Liver (tissue), 8 donors: ENCODE measurements at regions not wholly inside any gene's neighbourhood (a gene's known extent, or its start where the extent isn't known, plus 50 kb on each side); places are given as distances from the start of the nearest gene placed in this dataset.

Experiments
- DNase-seq: peaks from one replicate; pipeline ENCODE4 v3.0.0-alpha.2; 2017; ENCODE audit warnings: low spot score
- H3K27ac ChIP-seq, 2 donors: one replicate each; pipeline ENCODE4 v1.7.0; 2013; ENCODE audit warnings: inconsistent platforms in 2 of 2, low read length in 2 of 2, control low read depth in 1 of 2, low read depth in 1 of 2, mild to moderate bottlenecking in 1 of 2
- H3K27me3 ChIP-seq, 4 donors: one replicate each; pipeline versions ENCODE4 v1.6.1 to v1.7.0; 2013; ENCODE audit warnings: low read length in 3 of 4, inconsistent platforms in 1 of 4, mild to moderate bottlenecking in 1 of 4, moderate library complexity in 1 of 4; ENCODE audit not compliant: control insufficient read depth in 4 of 4, insufficient read depth in 4 of 4
- H3K36me3 ChIP-seq, 4 donors: one replicate each; pipeline versions ENCODE4 v1.6.1 to v1.7.0; 2013; ENCODE audit warnings: low read length in 3 of 4, mild to moderate bottlenecking in 3 of 4, low read depth in 1 of 4, moderate library complexity in 1 of 4; ENCODE audit not compliant: control insufficient read depth in 4 of 4, insufficient read depth in 3 of 4
- H3K4me1 ChIP-seq, 4 donors: one replicate each; pipeline versions ENCODE4 v1.6.1 to v1.7.0; 2013; ENCODE audit warnings: low read length in 3 of 4, mild to moderate bottlenecking in 3 of 4, moderate library complexity in 1 of 4; ENCODE audit not compliant: control insufficient read depth in 4 of 4, insufficient read depth in 4 of 4
- H3K4me3 ChIP-seq, 3 donors: one replicate each; pipeline versions ENCODE4 v1.6.1 to v1.7.0; 2013; ENCODE audit warnings: low read length in 3 of 3, control low read depth in 1 of 3, low read depth in 1 of 3, mild to moderate bottlenecking in 1 of 3
- H3K9ac ChIP-seq, 2 donors: one replicate each; pipeline ENCODE4 v1.7.0; 2013; ENCODE audit warnings: low read length in 2 of 2, mild to moderate bottlenecking in 2 of 2, moderate library complexity in 2 of 2, control low read depth in 1 of 2, low read depth in 1 of 2
- H3K9me3 ChIP-seq, 4 donors: one replicate each; pipeline versions ENCODE4 v1.6.1 to v1.7.0; 2013; ENCODE audit warnings: low read length in 3 of 4; ENCODE audit not compliant: control insufficient read depth in 4 of 4
- EGR1 ChIP-seq, 2 donors: IDR thresholded peaks; 2 replicates each; pipeline ENCODE4 v1.6.1; 2016 to 2018; ENCODE audit warnings: antibody characterized with exemption in 2 of 2, low read depth in 2 of 2
- FOXA1 ChIP-seq: IDR thresholded peaks from 2 replicates; pipeline ENCODE4 v1.6.1; 2016; ENCODE audit warnings: antibody characterized with exemption
- FOXA2 ChIP-seq: IDR thresholded peaks from 2 replicates; pipeline ENCODE4 v1.6.1; 2016; ENCODE audit warnings: antibody characterized with exemption
- GABPA ChIP-seq, 2 donors: IDR thresholded peaks in 1 of 2; conservative IDR thresholded peaks in 1 of 2; 2 replicates each; pipeline ENCODE4 v1.6.1; 2016; ENCODE audit warnings: antibody characterized with exemption in 2 of 2, mild to moderate bottlenecking in 1 of 2, moderate library complexity in 1 of 2
- HNF4G ChIP-seq: IDR thresholded peaks from 2 replicates; pipeline ENCODE4 v1.6.1; 2016; ENCODE audit warnings: antibody characterized with exemption
- JUND ChIP-seq, 2 donors: IDR thresholded peaks; 2 replicates each; pipeline ENCODE4 v1.6.1; 2016; ENCODE audit warnings: antibody characterized with exemption in 2 of 2
- NR2F2 ChIP-seq: IDR thresholded peaks from 2 replicates; pipeline ENCODE4 v1.6.1; 2016; ENCODE audit warnings: antibody characterized with exemption
- RAD21 ChIP-seq, 2 donors: IDR thresholded peaks; 2 replicates each; pipeline ENCODE4 v1.6.1; 2016; ENCODE audit warnings: antibody characterized with exemption in 2 of 2, mild to moderate bottlenecking in 2 of 2
- RXRA ChIP-seq, 2 donors: IDR thresholded peaks; 2 replicates each; pipeline ENCODE4 v1.6.1; 2017 to 2018; ENCODE audit warnings: antibody characterized with exemption in 2 of 2, mild to moderate bottlenecking in 1 of 2
- SP1 ChIP-seq: IDR thresholded peaks from 2 replicates; pipeline ENCODE4 v1.6.1; 2018; ENCODE audit warnings: antibody characterized with exemption, mild to moderate bottlenecking
- TAF1 ChIP-seq: conservative IDR thresholded peaks from 2 replicates; pipeline ENCODE4 v1.6.1; 2016; ENCODE audit warnings: antibody characterized with exemption, mild to moderate bottlenecking
- YY1 ChIP-seq: IDR thresholded peaks from 2 replicates; pipeline ENCODE4 v1.6.1; 2016; ENCODE audit warnings: antibody characterized with exemption, mild to moderate bottlenecking
- WGBS: extraction: QIAGEN DNeasy Blood & Tissue Kit; methylation state at CpG from one replicate; pipeline ENCODE4 v1.1.7; 2013; 5-methylcytosine and 5-hydroxymethylcytosine counted together
- TF ChIP-seq, protein P1 (sequence below): IDR thresholded peaks from 2 replicates; pipeline ENCODE4 v1.6.1; 2016; ENCODE audit warnings: antibody characterized with exemption, mild to moderate bottlenecking
- TF ChIP-seq, protein P2 (sequence below): IDR thresholded peaks from 2 replicates; pipeline ENCODE4 v1.6.1; 2016; ENCODE audit warnings: antibody characterized with exemption
- TF ChIP-seq, protein P3 (sequence below): fragments of 150-350 bp; IDR thresholded peaks from 2 replicates; pipeline ENCODE4 v1.5.1; 2017; ENCODE audit warnings: improper control_type of control experiment, low read depth, low read length; ENCODE audit not compliant: missing input control
- TF ChIP-seq, protein P4 (sequence below): IDR thresholded peaks from 2 replicates; pipeline ENCODE4 v1.6.1; 2016; ENCODE audit warnings: antibody characterized with exemption
- TF ChIP-seq, protein P5 (sequence below): IDR thresholded peaks from 2 replicates; pipeline ENCODE4 v1.6.1; 2016; ENCODE audit warnings: antibody characterized with exemption
- donor health status: healthy.
- donor health status: healthy.
- donor health status: healthy.
- donor health status: healthy.
- donor health status: healthy.

DNA sequence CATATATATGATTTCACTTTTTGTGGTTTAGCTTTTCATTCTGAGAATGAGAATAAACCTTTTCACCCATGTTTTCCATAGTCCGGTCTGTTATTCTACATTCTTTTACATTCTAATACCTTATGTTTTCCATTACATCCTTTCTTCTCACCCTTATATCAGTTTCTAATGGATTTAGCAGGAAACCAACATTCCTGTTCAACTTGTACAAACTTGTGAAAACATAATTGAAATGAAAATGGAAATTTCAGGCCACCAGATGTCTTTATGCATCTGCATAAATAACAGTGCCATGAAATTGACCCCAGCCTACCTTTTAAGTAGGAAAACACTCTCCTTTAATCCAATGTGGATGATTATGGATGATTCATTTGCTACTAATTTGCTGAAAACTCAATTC is 494.8 kb upstream of the ZFP42 start:
- H3K9ac ChIP-seq: no peak overlapping the region
- no peaks in the 10 kb centered on the region for H3K4me1 ChIP-seq
- 82% methylated on average over 1 of the region's 1 CpG for WGBS
- H3K9me3 ChIP-seq: no peaks in the 10 kb centered on the region
- H3K27ac ChIP-seq: no peak overlapping the region
- H3K4me3 ChIP-seq: no peak overlapping the region
- DNase-seq: no peak
- peaks cover 0 to 3% (median 0%) of the 10 kb centered on the region in 4 donors for H3K27me3 ChIP-seq
- TF ChIP-seq NR2F2: no peak
- TF ChIP-seq HNF4G: no peak
- TF ChIP-seq, protein P1, sequence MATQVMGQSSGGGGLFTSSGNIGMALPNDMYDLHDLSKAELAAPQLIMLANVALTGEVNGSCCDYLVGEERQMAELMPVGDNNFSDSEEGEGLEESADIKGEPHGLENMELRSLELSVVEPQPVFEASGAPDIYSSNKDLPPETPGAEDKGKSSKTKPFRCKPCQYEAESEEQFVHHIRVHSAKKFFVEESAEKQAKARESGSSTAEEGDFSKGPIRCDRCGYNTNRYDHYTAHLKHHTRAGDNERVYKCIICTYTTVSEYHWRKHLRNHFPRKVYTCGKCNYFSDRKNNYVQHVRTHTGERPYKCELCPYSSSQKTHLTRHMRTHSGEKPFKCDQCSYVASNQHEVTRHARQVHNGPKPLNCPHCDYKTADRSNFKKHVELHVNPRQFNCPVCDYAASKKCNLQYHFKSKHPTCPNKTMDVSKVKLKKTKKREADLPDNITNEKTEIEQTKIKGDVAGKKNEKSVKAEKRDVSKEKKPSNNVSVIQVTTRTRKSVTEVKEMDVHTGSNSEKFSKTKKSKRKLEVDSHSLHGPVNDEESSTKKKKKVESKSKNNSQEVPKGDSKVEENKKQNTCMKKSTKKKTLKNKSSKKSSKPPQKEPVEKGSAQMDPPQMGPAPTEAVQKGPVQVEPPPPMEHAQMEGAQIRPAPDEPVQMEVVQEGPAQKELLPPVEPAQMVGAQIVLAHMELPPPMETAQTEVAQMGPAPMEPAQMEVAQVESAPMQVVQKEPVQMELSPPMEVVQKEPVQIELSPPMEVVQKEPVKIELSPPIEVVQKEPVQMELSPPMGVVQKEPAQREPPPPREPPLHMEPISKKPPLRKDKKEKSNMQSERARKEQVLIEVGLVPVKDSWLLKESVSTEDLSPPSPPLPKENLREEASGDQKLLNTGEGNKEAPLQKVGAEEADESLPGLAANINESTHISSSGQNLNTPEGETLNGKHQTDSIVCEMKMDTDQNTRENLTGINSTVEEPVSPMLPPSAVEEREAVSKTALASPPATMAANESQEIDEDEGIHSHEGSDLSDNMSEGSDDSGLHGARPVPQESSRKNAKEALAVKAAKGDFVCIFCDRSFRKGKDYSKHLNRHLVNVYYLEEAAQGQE: no peak
- TF ChIP-seq, protein P2, sequence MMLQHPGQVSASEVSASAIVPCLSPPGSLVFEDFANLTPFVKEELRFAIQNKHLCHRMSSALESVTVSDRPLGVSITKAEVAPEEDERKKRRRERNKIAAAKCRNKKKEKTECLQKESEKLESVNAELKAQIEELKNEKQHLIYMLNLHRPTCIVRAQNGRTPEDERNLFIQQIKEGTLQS: no peak
- no peak for TF ChIP-seq FOXA1
- no peak for TF ChIP-seq EGR1 (IDR thresholded peaks at IDR 0.05; ENCODE audit: low read depth in 2 of 2)
- TF ChIP-seq, protein P3, sequence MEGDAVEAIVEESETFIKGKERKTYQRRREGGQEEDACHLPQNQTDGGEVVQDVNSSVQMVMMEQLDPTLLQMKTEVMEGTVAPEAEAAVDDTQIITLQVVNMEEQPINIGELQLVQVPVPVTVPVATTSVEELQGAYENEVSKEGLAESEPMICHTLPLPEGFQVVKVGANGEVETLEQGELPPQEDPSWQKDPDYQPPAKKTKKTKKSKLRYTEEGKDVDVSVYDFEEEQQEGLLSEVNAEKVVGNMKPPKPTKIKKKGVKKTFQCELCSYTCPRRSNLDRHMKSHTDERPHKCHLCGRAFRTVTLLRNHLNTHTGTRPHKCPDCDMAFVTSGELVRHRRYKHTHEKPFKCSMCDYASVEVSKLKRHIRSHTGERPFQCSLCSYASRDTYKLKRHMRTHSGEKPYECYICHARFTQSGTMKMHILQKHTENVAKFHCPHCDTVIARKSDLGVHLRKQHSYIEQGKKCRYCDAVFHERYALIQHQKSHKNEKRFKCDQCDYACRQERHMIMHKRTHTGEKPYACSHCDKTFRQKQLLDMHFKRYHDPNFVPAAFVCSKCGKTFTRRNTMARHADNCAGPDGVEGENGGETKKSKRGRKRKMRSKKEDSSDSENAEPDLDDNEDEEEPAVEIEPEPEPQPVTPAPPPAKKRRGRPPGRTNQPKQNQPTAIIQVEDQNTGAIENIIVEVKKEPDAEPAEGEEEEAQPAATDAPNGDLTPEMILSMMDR: no peak
- TF ChIP-seq, protein P4, sequence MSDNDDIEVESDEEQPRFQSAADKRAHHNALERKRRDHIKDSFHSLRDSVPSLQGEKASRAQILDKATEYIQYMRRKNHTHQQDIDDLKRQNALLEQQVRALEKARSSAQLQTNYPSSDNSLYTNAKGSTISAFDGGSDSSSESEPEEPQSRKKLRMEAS: no peak
- no peaks in the 10 kb centered on the region for H3K36me3 ChIP-seq

DNA sequence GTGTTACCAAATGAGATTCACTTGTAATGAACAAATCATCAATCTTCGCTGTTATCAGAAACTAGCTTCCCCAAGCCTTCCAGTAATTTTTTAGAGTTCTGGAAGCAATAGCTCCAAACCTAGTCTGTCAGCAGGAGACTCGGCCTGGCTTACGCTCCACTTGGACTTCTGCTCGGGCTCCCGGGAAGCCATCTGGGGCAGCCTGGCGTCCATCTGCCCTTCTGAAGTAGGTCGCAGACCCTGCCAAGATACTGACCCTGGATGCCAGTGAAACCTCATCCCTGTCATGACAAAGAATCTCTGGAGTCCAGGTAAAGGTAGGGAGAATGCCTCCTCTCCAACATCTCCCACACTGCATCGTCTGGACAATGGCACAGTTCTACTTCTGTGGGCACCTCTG is 493.8 kb upstream of the ZFP42 start:
- Histone ChIP-seq H3K27me3 (peaks cover 0 to 3% (median 0%) of the 10 kb centered on the region in 4 donors), H3K4me1 (no peaks in the 10 kb centered on the region), H3K9me3 (no peaks in the 10 kb centered on the region), H3K36me3 (no peaks in the 10 kb centered on the region), H3K9ac (no peak overlapping the region), H3K27ac (no peak overlapping the region), H3K4me3 (no peak overlapping the region)
- TF ChIP-seq, protein P2: no peak
- TF ChIP-seq GABPA (IDR thresholded peaks at IDR 0.05 in 1 of 2, conservative IDR thresholded peaks at IDR 0.05 in 1 of 2) (no peak), JUND (IDR thresholded peaks at IDR 0.05) (no peak), FOXA2 (no peak), YY1 (no peak), TAF1 (no peak), NR2F2 (no peak), SP1 (no peak), EGR1 (IDR thresholded peaks at IDR 0.05; ENCODE audit: low read depth in 2 of 2) (no peak), HNF4G (no peak), RAD21 (IDR thresholded peaks at IDR 0.05) (no peak), RXRA (IDR thresholded peaks at IDR 0.05) (no peak)
- TF ChIP-seq, protein P1: no peak
- TF ChIP-seq, protein P5, sequence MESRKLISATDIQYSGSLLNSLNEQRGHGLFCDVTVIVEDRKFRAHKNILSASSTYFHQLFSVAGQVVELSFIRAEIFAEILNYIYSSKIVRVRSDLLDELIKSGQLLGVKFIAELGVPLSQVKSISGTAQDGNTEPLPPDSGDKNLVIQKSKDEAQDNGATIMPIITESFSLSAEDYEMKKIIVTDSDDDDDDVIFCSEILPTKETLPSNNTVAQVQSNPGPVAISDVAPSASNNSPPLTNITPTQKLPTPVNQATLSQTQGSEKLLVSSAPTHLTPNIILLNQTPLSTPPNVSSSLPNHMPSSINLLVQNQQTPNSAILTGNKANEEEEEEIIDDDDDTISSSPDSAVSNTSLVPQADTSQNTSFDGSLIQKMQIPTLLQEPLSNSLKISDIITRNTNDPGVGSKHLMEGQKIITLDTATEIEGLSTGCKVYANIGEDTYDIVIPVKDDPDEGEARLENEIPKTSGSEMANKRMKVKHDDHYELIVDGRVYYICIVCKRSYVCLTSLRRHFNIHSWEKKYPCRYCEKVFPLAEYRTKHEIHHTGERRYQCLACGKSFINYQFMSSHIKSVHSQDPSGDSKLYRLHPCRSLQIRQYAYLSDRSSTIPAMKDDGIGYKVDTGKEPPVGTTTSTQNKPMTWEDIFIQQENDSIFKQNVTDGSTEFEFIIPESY: no peak
- DNase-seq: no peak
- 71% methylated on average over 8 of the region's 8 CpGs for WGBS
